Prostate gland (tissue), 2 donors: ENCODE measurements at regions not wholly inside any gene's neighbourhood (a gene's known extent, or its start where the extent isn't known, plus 50 kb on each side); places are given as distances from the start of the nearest gene placed in this dataset.
"Not testable (repeated sequence)": the region's sequence is repeated elsewhere in the genome, so short reads cannot be mapped to it uniquely, and the experiment has no call there.

ENCODE experiments used
- DNase-seq: peaks from one replicate; pipeline ENCODE4 v3.0.0-alpha.2; 2019; ENCODE audit warnings: low spot score
- H3K27ac ChIP-seq, 2 donors: fragments of 200-600 bp; sonication (generic); 2 replicates each; pipeline ENCODE4 v1.5.1; 2017 to 2019
- H3K27me3 ChIP-seq: fragments of 200-600 bp; sonication (generic); replicated peaks from 2 replicates; pipeline ENCODE4 v1.5.1; 2019; ENCODE audit not compliant: insufficient read depth
- H3K36me3 ChIP-seq, 2 donors: fragments of 200-600 bp; sonication (generic); 1 replicate in 1 of 2; 2 replicates in 1 of 2; pipeline versions ENCODE4 v1.5.1 to v1.8.1; 2017 to 2019
- H3K4me1 ChIP-seq: fragments of 200-600 bp; sonication (generic); replicated peaks from 2 replicates; pipeline ENCODE4 v1.5.1; 2019
- H3K4me3 ChIP-seq, 2 donors: fragments of 200-600 bp; sonication (generic); 2 replicates each; pipeline ENCODE4 v1.5.1; 2017 to 2019
- H3K9me3 ChIP-seq: fragments of 200-600 bp; sonication (generic); 2 replicates; pipeline ENCODE4 v1.5.1; 2017
- POLR2A ChIP-seq: fragments of 450-650 bp; IDR thresholded peaks from one replicate; pipeline ENCODE4 v1.6.1; 2016; ENCODE audit warnings: antibody characterized with exemption, mild to moderate bottlenecking
- POLR2AphosphoS5 ChIP-seq: sonication (generic); formaldehyde crosslinking; IDR thresholded peaks from one replicate; pipeline ENCODE4 v1.6.1; 2017; ENCODE audit warnings: antibody characterized with exemption
- WGBS: methylation state at CpG from one replicate; pipeline ENCODE4 v1.1.5; 2018; 5-methylcytosine and 5-hydroxymethylcytosine counted together
- intact Hi-C: fragments of 100-400 bp; cut with DNase I; formaldehyde crosslinking; loops from one replicate; pipeline ENCODE4 v1.14.2; 2022
- TF ChIP-seq, protein P1 (sequence below), 4 experiments: fragments of 200-600 bp in 2 of 4; fragments of 450-650 bp in 2 of 4; sonication (generic) in 2 of 4; IDR thresholded peaks; 1 replicate in 3 of 4; 2 replicates in 1 of 4; pipeline ENCODE4 v1.5.1; 2016 to 2019; ENCODE audit warnings: antibody characterized with exemption in 4 of 4, mild to moderate bottlenecking in 2 of 4, moderate library complexity in 2 of 4

DNA sequence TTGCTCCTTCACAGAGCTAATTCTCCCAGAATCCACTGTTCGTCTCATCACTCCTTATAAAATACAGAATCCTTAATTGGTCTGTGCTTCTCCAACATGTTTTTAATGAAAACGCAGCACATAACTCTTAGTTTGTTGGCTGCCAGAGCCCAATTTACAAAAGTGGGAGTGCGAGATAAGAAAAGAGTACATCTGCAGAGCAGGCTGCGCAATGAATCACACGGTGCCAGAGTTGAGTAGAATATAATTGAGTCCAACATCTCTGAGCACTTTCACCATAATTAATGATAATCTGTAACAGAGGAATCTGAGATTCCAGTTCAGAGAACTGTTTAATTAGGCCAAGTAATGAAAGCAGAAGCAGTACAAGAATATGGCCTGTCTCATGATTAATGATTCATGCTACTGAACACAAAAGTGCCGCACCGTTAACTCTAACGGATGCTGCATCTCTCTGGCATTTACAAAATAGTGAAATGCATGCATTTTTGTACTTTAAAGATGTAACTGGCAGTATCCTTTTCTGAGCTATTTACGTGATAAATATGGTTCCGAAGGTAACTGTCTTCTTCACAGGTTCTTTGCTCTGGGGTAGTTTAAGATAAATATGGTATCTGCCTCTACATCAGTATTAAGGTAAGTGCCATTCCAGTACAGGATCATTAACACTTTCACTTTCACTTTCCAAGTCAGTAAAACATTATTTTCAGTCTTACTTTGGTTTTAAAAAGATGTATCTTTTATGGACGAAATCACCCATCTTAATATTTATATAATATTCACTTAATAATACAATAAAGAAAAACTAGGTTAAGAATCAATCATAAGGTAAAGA, 785.6 kb downstream of the NR4A2 start:
- H3K9me3 ChIP-seq = no peaks in the 10 kb centered on the region
- H3K27ac ChIP-seq = no peak overlapping the region
- TF ChIP-seq, protein P1, sequence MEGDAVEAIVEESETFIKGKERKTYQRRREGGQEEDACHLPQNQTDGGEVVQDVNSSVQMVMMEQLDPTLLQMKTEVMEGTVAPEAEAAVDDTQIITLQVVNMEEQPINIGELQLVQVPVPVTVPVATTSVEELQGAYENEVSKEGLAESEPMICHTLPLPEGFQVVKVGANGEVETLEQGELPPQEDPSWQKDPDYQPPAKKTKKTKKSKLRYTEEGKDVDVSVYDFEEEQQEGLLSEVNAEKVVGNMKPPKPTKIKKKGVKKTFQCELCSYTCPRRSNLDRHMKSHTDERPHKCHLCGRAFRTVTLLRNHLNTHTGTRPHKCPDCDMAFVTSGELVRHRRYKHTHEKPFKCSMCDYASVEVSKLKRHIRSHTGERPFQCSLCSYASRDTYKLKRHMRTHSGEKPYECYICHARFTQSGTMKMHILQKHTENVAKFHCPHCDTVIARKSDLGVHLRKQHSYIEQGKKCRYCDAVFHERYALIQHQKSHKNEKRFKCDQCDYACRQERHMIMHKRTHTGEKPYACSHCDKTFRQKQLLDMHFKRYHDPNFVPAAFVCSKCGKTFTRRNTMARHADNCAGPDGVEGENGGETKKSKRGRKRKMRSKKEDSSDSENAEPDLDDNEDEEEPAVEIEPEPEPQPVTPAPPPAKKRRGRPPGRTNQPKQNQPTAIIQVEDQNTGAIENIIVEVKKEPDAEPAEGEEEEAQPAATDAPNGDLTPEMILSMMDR (IDR thresholded peaks at IDR 0.05) = no peak
- TF ChIP-seq POLR2AphosphoS5 = no peak
- no peak for TF ChIP-seq POLR2A
- no peaks in the 10 kb centered on the region for H3K27me3 ChIP-seq
- no peak for DNase-seq
- intact Hi-C loops = no loop called here
- no peak overlapping the region for H3K4me3 ChIP-seq
- 65% methylated on average over 11 of the region's 11 CpGs for WGBS
- no peaks in the 10 kb centered on the region for H3K36me3 ChIP-seq
- no peaks in the 10 kb centered on the region for H3K4me1 ChIP-seq

DNA sequence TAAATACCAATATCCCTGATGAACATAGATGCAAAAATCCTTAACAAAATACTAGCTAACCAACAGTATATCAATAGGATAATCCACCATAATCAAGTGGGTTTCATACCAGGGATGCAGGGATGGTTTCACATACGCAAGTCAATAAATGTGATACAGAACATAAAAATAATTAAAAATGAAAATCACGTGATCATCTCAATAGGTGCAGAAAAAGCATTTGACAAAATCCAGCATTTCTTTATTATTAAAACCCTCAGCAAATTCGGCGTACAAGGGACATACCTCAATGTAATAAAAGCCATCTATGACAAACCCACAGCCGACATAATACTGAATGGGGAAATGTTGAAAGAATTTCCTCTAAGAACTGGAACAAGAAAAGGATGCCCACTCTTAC, 793.5 kb downstream of the NR4A2 start:
- intact Hi-C loops, H3K27me3 ChIP-seq, H3K9me3 ChIP-seq, H3K4me3 ChIP-seq, H3K27ac ChIP-seq, DNase-seq, H3K4me1 ChIP-seq, H3K36me3 ChIP-seq: not testable (repeated sequence)
- 91% methylated on average over 5 of the region's 5 CpGs for WGBS

DNA sequence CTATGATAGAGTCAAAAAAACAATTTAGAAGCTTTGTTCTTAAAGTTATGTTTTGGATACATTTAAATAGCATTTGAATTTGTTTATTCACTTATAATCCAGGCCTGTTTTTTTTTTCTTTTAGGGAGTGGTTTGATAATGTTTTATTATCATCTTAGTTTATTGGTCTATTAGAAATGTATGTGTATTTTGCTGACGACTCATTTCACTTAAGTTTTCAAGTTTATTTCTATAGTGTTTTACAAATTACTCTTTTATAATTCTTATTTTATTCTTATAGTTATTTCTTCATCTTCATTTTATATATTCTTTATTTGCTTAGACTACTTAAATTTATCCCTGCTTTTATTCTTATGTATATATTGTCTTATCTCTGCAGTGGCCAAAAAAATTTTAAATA, 804.5 kb downstream of the NR4A2 start:
- intact Hi-C loops = no loop called here
- DNase-seq = no peak
- Histone ChIP-seq H3K4me3 (no peak overlapping the region), H3K36me3 (no peaks in the 10 kb centered on the region), H3K4me1 (no peaks in the 10 kb centered on the region), H3K9me3 (no peaks in the 10 kb centered on the region), H3K27me3 (no peaks in the 10 kb centered on the region), H3K27ac (no peak overlapping the region)
- TF ChIP-seq POLR2A = no peak
- no peak for TF ChIP-seq POLR2AphosphoS5
- TF ChIP-seq, protein P1 (IDR thresholded peaks at IDR 0.05) = no peak
- WGBS = 97% methylated on average over 1 of the region's 1 CpG

DNA sequence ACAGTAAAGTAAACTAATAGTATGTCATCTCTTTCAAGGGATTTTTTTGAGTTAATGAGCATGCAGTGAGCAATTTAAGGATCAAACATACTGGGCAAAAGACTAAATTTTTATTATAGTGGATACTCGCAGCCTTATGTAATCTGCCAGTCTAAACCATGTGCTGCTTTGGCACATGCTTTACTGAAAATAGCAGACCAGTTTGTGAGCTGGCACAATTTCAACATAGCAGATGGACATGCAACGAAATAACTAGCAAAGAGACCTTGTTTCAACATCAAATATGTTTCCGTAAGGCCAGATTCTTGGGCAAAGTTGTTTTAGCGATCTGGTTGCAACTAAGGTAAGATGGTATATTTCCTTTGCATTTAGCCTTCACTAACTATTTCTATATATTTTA, 807.3 kb downstream of the NR4A2 start:
- no peak overlapping the region for H3K27ac ChIP-seq
- H3K27me3 ChIP-seq = no peaks in the 10 kb centered on the region
- no peak overlapping the region for H3K4me3 ChIP-seq
- DNase-seq = no peak
- H3K4me1 ChIP-seq = no peaks in the 10 kb centered on the region
- TF ChIP-seq, protein P1 (IDR thresholded peaks at IDR 0.05) = no peak
- TF ChIP-seq POLR2A (no peak), POLR2AphosphoS5 (no peak)
- H3K36me3 ChIP-seq = no peaks in the 10 kb centered on the region
- 79% methylated on average over 4 of the region's 4 CpGs for WGBS
- H3K9me3 ChIP-seq = no peaks in the 10 kb centered on the region
- intact Hi-C loops = no loop called here

DNA sequence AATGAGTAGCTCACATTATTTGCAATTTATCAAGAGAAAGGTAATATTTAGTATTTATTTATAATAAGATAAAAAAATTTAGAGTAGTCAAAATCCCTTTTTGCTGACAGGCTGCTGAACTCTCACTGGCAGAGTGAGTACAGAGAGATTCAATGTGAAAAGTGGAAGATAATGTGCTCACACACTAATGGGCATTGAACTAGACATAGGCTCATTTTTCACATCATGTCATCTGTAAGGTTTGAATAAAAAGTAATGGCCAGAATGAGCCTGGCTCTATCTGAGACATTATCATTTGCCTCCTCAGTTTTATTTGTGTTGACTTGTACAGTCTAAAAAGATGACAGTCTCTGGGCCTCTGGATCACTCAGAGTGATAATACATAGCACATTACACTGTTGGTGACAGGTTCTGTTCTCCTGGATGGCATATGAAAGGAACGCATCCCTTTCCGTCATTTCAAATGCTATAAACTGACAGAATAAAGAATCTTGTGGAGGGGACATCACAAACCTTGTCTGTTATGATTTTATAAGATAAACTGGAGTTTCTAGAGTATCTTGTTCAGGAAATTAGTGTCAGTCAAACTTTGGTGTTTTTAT, 812.9 kb downstream of the NR4A2 start:
- Histone ChIP-seq H3K9me3 (no peaks in the 10 kb centered on the region), H3K36me3 (no peaks in the 10 kb centered on the region), H3K4me3 (no peak overlapping the region), H3K27me3 (no peaks in the 10 kb centered on the region), H3K27ac (no peak overlapping the region), H3K4me1 (no peaks in the 10 kb centered on the region)
- TF ChIP-seq POLR2AphosphoS5 (no peak), POLR2A (no peak)
- TF ChIP-seq, protein P1 (IDR thresholded peaks at IDR 0.05) = no peak
- intact Hi-C loops = no loop called here
- no peak for DNase-seq
- WGBS = 70% methylated on average over 2 of the region's 2 CpGs
